NCI-H345 treated with DMSO at 0.1 percent for 48 hours (cell line): ENCODE measurements at regions not wholly inside any gene's neighbourhood (a gene's known extent, or its start where the extent isn't known, plus 50 kb on each side); places are given as distances from the start of the nearest gene placed in this dataset.
"Not testable (repeated sequence)": the region's sequence is repeated elsewhere in the genome, so short reads cannot be mapped to it uniquely, and the experiment has no call there.

Experiments used
- DNase-seq: peaks from one replicate; lab custom pipeline; 2025; ENCODE audit not compliant: unreplicated experiment; lab: John Stamatoyannopoulos, UW

DNA sequence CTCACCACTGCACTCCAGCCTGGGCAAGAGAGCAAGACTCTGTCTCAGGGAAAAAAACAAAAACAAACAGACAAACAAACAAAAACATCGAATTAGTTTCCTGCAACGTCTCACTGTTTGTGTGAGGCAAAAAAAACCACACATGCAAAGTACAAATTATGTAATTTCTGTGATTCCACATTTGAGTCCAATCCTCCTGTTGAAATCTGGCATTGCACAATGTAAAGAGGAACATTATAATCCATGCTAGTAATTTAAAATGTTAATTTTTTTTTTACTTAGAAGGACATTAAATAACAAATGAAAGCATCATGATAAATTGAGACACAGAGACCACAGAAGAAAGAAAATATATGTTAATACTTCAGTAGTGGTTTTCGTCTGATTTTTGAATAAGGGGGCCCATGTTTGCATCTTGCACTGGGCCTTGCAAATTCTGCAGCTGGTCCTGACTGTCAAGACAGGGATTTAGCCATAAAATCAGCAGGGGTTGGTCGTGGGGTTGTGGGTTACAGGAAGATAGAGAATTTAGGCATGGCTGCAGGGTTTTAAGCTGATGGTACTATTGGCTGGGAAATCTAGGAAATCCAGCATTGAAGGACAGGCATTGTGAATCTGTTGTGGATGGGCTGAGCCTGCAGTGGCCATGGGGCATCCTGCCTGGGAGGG is 102.6 kb upstream of the ALDH3B2 start:
- DNase-seq: no peak

DNA sequence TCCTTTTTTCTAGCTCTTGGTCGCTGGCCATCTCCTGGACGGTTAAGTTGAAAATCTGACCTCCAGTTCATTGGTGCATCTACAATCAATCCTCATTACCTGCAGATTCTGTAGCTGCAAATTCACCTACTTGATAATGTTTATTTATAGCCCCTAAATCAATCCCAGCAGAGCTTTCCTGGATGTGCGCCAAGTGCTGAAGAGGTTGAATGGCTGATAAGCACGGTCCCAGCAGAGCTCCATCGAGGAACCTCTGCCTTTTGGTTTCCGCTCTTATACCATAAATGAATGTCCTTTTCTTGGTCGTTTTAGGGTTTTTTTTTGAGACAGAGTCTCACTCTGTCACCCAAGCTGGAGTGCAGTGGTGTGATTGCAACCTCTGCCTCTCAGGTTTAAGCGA is 99.8 kb upstream of the ALDH3B2 start:
- peak; percentile 66 for DNase-seq

DNA sequence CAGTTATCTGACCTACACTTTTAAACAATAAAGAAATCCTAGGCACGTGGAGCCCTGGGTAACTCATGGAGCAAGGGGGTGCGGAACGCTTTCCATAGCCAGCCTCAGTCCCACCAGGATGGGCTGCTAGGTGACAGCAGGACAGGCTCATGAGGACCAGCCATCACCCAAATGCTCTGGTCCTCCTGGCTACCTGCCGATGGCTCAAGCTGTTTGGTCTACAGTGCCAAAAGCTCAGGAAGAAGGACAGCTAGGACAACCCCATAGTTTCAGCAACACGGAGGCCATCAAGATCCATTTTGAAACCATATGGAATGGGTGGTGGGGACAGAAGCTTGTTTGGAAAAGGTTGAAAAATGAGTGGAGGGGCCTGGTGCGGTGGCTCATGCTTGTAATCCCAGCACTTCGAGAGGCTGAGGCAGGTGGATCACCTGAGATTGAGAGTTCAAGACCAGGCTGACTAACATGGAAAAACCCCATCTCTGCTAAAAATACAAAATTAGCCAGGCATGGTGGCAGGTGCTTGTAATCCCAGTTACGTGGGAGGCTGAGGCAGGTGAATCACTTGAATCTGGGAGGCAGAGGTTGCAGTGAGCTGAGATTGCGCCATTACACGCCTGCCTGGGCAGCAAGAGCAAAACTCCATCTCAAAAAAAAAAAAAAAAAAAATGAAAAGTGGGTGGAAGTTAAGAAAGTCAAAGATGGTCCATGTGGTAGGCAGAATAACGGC is 93.7 kb upstream of the ALDH3B2 start:
- not testable (repeated sequence) for DNase-seq

DNA sequence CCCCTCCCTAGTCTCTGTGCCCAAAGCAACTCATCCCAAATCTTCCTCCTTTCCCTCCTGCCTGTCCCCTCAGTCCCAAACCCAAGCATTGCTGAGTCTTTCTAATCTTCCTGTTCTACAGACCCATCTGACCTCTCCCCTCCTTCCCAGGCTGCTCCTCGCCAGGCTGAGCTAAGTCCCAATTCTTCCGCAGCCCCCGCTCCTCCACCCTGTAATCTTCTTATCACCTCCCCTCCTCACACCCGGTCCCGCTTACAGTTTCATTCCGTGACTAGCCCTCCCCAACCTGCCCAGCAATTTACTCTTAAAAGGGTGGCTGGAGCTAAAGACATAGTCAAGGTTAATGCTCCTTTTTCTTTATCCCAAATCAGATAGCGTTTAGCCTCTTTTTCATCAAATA is 86.8 kb upstream of the ALDH3B2 start:
- DNase-seq: not testable (repeated sequence)

DNA sequence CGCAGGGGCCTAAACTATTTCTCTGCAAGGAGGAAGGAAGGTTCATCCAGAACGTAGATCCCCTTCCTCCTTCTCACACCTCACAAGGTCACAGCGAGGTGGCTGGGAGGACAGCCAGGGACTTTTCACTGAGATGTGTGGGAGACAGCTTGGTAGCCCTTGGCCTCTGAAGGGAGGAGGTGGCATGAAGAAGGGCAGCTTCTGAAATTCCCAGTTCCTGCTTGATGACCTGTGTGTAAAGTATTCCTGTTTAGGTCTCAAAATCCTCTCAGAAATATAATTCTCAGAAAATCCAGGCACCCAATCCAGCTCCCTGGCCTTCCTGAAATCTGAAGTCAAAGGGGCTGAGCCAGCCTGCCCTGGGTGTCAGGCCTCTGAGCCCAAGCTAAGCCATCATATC is 84.9 kb upstream of the ALDH3B2 start:
- DNase-seq: not testable (repeated sequence)

DNA sequence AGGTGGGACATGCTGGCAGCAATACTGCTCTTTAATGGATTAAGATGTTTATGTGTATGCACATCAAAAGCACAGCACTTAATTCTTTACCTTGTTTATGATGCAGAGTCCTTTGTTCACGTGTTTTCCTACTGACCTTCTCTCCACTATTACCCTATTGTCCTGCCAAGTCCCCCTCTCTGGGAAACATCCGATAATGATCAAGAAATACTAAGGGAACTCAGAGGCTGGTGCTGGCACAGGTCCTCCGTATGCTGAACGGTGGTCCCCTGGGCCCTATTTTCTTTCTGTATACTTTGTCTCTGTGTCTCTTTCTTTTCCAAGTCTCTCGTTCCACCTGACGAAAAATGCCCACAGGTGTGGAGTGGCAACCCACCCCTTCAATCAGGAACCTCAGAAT is 84.0 kb upstream of the ALDH3B2 start:
- DNase-seq: not testable (repeated sequence)

DNA sequence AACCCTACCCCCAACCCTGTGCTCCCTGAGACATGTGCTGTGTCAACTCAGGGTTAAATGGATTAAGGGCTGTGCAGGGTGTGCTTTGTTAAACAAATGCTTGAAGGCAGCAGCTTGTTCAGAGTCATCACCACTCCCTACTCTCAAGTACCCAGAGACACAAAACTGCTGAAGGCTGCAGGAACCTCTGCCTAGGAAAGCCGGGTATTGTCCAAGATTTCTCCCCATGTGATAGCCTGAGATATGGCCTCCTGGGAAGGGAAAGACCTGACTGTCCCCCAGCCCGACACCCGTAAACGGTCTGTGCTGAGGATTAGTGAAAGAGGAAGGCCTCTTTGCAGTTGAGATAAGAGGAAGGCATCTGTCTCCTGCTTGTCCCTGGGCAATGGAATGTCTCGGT is 83.6 kb upstream of the ALDH3B2 start:
- not testable (repeated sequence) for DNase-seq

DNA sequence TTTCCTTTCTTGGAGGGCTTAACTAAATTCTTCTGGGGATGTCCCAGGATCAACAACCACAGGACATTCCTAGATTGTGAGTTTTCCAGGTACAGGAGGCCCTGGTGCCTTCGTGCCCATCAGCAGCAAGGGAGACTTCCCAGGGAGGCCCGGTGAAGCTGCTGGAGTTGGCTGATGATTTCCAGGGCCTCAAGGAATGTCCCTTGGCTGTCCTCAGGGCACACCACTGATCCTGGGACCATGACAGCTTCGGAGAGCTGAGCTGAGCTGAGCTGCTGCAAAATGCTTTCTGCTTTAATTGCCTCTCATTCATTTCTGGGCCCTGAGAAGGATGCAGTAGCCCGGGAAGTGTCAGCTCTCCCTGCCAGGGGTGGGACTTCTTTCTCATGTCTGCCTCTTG is 79.4 kb upstream of the ALDH3B2 start:
- DNase-seq: not testable (repeated sequence)

DNA sequence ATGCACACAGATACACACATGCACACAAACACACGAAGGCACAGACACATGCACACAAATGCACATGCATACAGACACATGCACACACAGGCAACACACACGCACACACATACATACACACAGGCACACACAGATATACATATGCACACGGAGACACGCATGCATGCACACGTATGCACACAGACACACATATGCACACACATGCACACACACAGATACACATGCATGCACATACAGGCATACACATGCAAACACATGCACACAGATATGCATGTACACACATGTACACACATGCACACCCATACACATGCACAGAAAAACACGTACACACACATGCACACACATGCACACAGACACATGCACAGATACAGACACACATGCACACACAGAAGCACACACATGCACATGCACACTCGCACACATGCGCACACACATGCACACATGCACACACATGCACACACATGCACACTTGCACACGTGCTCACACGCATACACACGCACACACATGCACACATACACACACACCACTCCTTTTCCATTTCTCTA is 70.8 kb upstream of the ALDH3B2 start:
- DNase-seq: no peak

GRCh38 chr11:67744231-67744630 is 69.8 kb upstream of the ALDH3B2 start:
- not testable (repeated sequence) for DNase-seq

GRCh38 chr11:67738231-67738630 is 63.8 kb upstream of the ALDH3B2 start:
- DNase-seq: not testable (repeated sequence)

DNA sequence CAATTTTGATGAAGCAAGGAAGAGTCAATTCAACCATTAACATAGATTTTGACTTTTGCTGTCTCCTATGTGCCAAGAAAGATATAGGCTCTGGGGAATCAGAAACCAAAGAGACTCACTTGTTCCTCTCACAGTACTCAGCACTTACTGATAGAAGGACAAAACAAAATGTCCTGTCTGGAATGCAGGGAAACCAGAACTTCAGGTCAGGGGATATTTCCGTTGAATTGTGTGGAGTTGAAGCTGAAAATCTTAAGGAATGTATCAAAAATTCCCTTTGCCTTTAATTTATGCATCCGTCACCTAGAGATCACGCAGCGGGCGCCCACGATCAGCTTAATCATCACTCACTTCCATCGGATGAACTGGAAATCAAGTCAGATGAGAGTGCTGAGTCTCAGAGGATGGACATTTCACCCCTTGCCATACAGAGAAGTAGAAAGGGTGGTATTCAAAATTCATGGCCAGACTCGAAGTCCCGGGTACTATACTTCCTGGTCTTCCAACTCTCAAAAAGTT is 63.2 kb upstream of the ALDH3B2 start:
- DNase-seq: not testable (repeated sequence)

- DNase-seq: peak; percentile 12
Measured at GRCh38 chr11:67732045-67732787, 57.8 kb upstream of the ALDH3B2 start.

- DNase-seq: no peak
Measured at GRCh38 chr11:67731583-67731982, 57.2 kb upstream of the ALDH3B2 start.

DNA sequence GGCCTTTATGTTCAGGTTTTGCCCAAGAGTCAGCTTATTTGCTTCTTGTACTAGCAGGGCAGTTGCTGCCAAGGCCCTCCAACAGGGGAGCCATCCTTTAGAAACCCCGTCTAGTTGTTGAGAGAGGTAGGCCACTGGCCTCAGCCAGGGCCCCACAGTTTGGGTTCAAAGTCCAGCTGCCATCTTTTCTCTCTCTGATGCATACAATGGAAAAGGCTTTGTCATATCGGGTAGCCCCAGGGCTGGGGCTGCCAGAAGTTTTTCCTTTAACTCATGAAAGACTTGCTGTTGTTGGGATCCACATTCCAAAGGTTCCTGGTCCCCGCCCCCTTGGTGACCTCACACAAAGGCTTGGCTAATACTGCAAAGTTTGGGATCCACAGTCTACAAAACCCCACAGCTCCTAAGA is 53.7 kb upstream of the ALDH3B2 start:
- DNase-seq: not testable (repeated sequence)

DNA sequence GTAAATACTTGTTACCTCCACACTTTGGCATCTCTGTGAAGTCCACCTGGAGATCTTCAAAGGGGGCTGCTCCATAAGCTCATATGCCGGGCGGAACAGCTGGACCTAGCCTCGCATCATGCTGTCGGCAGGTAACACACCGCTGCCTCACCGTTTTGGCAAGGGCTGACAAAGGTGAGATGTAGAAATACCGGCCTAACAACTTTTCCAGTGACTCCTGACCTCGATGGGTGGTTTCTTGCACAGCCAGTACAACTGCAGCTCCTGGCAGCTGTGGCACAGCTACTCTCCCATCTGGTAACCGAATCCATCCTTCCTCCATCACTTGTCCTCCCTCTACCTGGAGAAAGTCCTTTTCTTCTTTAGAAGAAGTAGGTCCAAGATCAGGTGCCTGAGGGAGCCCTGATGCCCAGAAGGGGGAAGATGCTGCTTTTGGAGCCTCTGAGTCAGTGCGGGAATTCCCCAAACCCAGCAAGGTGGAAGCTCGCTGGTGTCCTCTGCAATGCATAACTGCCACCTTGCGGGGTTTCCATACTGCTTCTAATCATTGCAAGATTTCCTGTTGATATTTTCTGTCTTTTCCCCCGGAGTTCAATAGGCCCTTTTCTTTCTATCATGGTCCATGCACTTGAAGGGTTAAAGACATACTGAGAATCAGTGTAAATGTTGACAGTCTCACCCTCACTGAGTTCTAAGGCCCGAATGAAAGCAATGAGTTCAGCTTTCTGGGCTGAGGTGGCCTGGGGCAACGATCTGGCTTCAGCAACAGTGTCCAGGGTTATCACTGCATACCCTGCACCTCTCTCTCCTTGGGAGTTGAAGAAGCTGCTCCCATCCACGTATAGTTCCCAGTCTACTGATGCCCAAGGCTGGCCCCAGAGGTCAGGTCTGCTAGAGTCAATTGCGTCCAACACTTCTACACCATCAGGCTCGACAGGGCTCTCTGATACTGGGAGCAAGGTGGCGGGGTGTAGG is 52.9 kb upstream of the ALDH3B2 start:
- DNase-seq: not testable (repeated sequence)
